GM12892 (cell line): ENCODE measurements at regions not wholly inside any gene's neighbourhood (a gene's known extent, or its start where the extent isn't known, plus 50 kb on each side); places are given as distances from the start of the nearest gene placed in this dataset.

Experiments
- POLR2A ChIP-seq: IDR thresholded peaks from 2 replicates; pipeline ENCODE4 v1.6.1; 2011; ENCODE audit warnings: low read depth, low read length, control low read depth
- POLR2AphosphoS5 ChIP-seq: IDR thresholded peaks from 2 replicates; pipeline ENCODE4 v1.6.1; 2011; ENCODE audit warnings: low read depth, low read length, control low read depth

DNA sequence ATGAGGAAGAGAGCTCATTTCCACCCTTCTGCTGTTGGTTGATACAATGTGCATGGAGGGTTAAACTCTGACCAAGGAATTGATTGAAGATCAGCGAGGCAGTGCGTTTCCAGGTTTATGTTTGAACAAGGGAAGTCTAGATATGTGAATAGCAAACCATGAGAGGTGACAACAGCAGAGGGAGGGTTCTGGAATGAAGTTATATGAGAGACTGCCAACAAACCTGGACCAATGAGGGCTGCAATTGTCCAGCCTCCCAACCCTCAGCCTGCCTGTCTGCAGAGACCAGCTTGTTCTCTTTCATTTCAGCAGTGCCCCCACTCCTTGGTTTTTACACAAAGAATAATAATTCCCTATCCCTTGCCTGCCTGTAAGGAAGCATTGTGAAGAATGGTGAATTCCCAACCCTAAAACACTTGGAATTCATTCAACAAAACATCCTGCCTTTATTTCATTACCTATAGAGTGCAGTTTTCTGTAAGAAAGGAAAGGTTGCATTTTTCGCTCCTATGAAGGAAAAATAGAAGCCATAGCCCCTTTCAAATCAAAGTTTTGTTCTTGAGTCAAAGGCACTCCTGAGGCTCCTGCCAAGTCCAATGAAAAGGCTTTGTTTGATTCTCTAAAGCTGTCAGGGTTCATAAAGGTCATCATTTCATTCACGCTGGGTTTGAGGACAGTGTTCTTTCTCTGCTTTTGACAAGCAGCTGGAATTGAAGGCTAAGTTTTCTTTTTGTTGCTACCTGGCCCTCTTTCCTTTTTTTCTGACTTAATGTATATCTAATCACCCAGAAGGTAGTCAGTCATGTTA, 53.6 kb upstream of the ABCC4 start:
- TF ChIP-seq POLR2A (no peak), POLR2AphosphoS5 (no peak)
